ENCODE measurements at regions not wholly inside any gene's neighbourhood (a gene's known extent, or its start where the extent isn't known, plus 50 kb on each side); places are given as distances from the start of the nearest gene placed in this dataset.

DNA sequence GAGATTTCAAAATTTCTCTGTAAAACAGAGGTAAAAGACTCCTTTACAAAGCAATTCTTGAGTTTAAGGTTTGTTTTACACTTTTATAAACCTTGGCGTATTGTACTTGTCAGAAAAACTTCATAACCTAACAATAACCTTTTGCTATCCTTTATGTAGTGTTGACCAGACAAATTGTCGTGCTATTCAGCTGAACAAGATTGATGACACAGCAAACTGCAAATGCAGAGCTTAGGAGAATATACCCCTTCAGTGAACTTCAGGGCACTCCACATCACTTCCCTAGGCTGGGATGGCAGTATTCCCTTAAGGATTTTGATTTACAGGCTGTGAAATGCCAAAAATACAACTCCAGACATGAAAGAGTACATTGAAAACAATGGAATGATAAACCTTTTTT, 89.2 kb upstream of the CDH18 start:
- no peak for ATAC-seq
- TF ChIP-seq RARB (CRISPR knock-in tag; IDR thresholded peaks at IDR 0.05) (no peak), ZFP30 (CRISPR knock-in tag; IDR thresholded peaks at IDR 0.05) (no peak), TCF4 (CRISPR knock-in tag; IDR thresholded peaks at IDR 0.05; ENCODE audit: borderline replicate concordance) (no peak), ISL1 (CRISPR knock-in tag; IDR thresholded peaks at IDR 0.05) (no peak), OSR1 (CRISPR knock-in tag; IDR thresholded peaks at IDR 0.05) (no peak), SNAI2 (CRISPR knock-in tag; IDR thresholded peaks at IDR 0.05) (no peak), ZNF565 (CRISPR knock-in tag; conservative IDR thresholded peaks at IDR 0.05; ENCODE audit: low read depth) (no peak), TOX (CRISPR knock-in tag; IDR thresholded peaks at IDR 0.05; ENCODE audit: borderline replicate concordance) (no peak), GLIS3 (CRISPR knock-in tag; IDR thresholded peaks at IDR 0.05) (no peak)
- TF ChIP-seq, protein P1, sequence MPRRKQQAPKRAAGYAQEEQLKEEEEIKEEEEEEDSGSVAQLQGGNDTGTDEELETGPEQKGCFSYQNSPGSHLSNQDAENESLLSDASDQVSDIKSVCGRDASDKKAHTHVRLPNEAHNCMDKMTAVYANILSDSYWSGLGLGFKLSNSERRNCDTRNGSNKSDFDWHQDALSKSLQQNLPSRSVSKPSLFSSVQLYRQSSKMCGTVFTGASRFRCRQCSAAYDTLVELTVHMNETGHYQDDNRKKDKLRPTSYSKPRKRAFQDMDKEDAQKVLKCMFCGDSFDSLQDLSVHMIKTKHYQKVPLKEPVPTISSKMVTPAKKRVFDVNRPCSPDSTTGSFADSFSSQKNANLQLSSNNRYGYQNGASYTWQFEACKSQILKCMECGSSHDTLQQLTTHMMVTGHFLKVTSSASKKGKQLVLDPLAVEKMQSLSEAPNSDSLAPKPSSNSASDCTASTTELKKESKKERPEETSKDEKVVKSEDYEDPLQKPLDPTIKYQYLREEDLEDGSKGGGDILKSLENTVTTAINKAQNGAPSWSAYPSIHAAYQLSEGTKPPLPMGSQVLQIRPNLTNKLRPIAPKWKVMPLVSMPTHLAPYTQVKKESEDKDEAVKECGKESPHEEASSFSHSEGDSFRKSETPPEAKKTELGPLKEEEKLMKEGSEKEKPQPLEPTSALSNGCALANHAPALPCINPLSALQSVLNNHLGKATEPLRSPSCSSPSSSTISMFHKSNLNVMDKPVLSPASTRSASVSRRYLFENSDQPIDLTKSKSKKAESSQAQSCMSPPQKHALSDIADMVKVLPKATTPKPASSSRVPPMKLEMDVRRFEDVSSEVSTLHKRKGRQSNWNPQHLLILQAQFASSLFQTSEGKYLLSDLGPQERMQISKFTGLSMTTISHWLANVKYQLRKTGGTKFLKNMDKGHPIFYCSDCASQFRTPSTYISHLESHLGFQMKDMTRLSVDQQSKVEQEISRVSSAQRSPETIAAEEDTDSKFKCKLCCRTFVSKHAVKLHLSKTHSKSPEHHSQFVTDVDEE (CRISPR knock-in tag; IDR thresholded peaks at IDR 0.05), result no peak

DNA sequence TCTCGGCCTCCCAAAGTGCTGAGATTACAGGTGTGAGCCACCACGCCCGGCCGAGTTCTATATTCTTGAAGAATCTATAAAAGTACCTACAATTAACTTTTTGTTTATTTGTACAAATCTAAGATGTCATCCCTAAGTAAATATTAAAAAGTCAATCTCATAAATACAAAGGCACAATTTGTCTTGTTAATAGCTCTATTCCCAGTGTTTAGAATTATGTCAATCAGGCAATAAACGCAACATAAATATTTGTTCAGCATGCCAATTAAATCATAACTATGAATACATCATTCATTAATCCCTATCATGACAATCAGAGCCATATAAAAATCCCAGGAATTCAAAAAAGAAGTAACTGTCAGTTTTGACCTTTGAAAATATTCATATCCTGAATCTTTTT, 68.9 kb upstream of the CDH18 start:
- ATAC-seq, result no peak
- no peak for TF ChIP-seq BACH2 (CRISPR knock-in tag; IDR thresholded peaks at IDR 0.05; ENCODE audit: borderline replicate concordance)
- TF ChIP-seq ZNF8 (CRISPR knock-in tag; IDR thresholded peaks at IDR 0.05), result no peak
- no peak for TF ChIP-seq ISL1 (CRISPR knock-in tag; IDR thresholded peaks at IDR 0.05)
- TF ChIP-seq, protein P1 (CRISPR knock-in tag; IDR thresholded peaks at IDR 0.05), result no peak
- no peak for TF ChIP-seq SNAI2 (CRISPR knock-in tag; IDR thresholded peaks at IDR 0.05)

DNA sequence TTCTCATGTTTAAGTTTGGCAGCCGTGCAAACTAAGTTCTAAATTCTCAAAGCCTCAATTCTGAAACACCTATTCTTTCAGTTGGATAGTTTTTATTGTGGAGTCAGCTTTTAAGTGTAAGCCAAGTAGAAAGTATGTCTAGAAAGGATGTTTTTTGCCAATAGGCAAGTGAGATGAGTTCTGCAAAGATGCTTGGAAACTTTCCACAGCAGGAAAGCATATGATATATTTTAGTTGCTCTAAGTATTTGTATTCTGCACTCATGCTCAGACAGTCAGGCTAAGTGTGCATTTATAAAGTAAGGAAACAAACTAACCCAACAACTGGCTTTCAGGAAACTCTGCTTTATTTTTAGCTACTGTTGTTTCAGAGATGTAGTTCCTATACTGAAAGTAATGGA, 67.3 kb upstream of the CDH18 start:
- no peak for ATAC-seq

DNA sequence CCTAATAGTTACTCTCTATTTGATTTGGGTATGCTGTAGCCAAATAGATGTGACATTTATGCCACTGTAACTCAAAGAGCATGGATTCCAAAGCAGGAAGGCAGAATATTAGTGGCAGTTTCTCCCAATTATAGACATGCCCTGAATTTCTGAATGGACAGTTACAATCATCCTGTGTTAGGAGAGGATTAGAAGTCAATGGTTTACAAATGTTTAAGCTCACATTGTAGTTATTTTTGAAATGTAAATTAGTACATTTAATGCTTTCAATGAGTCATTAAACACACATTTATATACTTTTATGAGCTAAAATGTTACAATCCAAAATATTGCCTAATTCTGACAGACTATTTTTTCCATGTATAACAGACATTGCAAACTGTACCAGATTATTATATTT, 62.3 kb upstream of the CDH18 start:
- ATAC-seq, result no peak
- no peak for TF ChIP-seq TOX (CRISPR knock-in tag; IDR thresholded peaks at IDR 0.05; ENCODE audit: borderline replicate concordance)
- TF ChIP-seq ZFP3 (CRISPR knock-in tag; IDR thresholded peaks at IDR 0.05), result no peak
- no peak for TF ChIP-seq SNAI2 (CRISPR knock-in tag; IDR thresholded peaks at IDR 0.05)
- TF ChIP-seq ZNF70 (CRISPR knock-in tag; IDR thresholded peaks at IDR 0.05), result no peak
- no peak for TF ChIP-seq ZNF8 (CRISPR knock-in tag; IDR thresholded peaks at IDR 0.05)
- TF ChIP-seq ZC3H10 (CRISPR knock-in tag; IDR thresholded peaks at IDR 0.05), result no peak
- TF ChIP-seq BACH2 (CRISPR knock-in tag; IDR thresholded peaks at IDR 0.05; ENCODE audit: borderline replicate concordance), result no peak
- no peak for TF ChIP-seq CSDC2 (CRISPR knock-in tag; IDR thresholded peaks at IDR 0.05)
- no peak for TF ChIP-seq RARB (CRISPR knock-in tag; IDR thresholded peaks at IDR 0.05)

More for the DNA sequence above, 67.3 kb upstream of the CDH18 start:
- TF ChIP-seq TOX (CRISPR knock-in tag; IDR thresholded peaks at IDR 0.05; ENCODE audit: borderline replicate concordance) (no peak), ZNF70 (CRISPR knock-in tag; IDR thresholded peaks at IDR 0.05) (no peak), BACH2 (CRISPR knock-in tag; IDR thresholded peaks at IDR 0.05; ENCODE audit: borderline replicate concordance) (no peak), ZNF565 (CRISPR knock-in tag; conservative IDR thresholded peaks at IDR 0.05; ENCODE audit: low read depth) (no peak)

DNA sequence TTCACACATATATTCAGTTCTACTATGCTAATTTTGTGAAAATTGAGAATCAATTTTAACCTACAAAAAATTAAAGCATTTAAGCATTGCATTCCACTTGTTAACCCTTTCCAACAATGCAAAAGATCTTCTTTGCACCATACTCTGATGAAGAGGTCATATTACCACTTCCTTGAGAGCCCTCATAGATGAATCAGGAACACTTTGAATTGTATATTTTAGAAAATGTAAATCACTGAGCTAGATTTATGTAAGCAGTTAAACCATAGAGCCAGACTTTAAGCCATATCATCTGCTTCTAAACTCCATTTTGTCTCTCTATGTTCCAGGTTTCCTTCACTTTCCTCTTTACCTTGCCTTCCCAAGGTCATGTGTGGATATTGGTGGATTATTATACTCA, 56.5 kb upstream of the CDH18 start:
- no peak for ATAC-seq
- TF ChIP-seq ZFP30 (CRISPR knock-in tag; IDR thresholded peaks at IDR 0.05) (no peak), OSR1 (CRISPR knock-in tag; IDR thresholded peaks at IDR 0.05) (no peak), ZNF70 (CRISPR knock-in tag; IDR thresholded peaks at IDR 0.05) (no peak), TOX (CRISPR knock-in tag; IDR thresholded peaks at IDR 0.05; ENCODE audit: borderline replicate concordance) (no peak), BACH2 (CRISPR knock-in tag; IDR thresholded peaks at IDR 0.05; ENCODE audit: borderline replicate concordance) (no peak), ZNF565 (CRISPR knock-in tag; conservative IDR thresholded peaks at IDR 0.05; ENCODE audit: low read depth) (no peak), ARNTL (CRISPR knock-in tag; IDR thresholded peaks at IDR 0.05; ENCODE audit: borderline replicate concordance, low read depth) (no peak), ZC3H10 (CRISPR knock-in tag; IDR thresholded peaks at IDR 0.05) (no peak), PPARA (CRISPR knock-in tag; IDR thresholded peaks at IDR 0.05; ENCODE audit: borderline replicate concordance) (no peak), ISL1 (CRISPR knock-in tag; IDR thresholded peaks at IDR 0.05) (no peak), ZFP3 (CRISPR knock-in tag; IDR thresholded peaks at IDR 0.05) (no peak), TCF4 (CRISPR knock-in tag; IDR thresholded peaks at IDR 0.05; ENCODE audit: borderline replicate concordance) (no peak), SNAI2 (CRISPR knock-in tag; IDR thresholded peaks at IDR 0.05) (no peak), CSDC2 (CRISPR knock-in tag; IDR thresholded peaks at IDR 0.05) (no peak), ESRRG (CRISPR knock-in tag; IDR thresholded peaks at IDR 0.05) (no peak), ZNF8 (CRISPR knock-in tag; IDR thresholded peaks at IDR 0.05) (no peak)
- TF ChIP-seq, protein P2, sequence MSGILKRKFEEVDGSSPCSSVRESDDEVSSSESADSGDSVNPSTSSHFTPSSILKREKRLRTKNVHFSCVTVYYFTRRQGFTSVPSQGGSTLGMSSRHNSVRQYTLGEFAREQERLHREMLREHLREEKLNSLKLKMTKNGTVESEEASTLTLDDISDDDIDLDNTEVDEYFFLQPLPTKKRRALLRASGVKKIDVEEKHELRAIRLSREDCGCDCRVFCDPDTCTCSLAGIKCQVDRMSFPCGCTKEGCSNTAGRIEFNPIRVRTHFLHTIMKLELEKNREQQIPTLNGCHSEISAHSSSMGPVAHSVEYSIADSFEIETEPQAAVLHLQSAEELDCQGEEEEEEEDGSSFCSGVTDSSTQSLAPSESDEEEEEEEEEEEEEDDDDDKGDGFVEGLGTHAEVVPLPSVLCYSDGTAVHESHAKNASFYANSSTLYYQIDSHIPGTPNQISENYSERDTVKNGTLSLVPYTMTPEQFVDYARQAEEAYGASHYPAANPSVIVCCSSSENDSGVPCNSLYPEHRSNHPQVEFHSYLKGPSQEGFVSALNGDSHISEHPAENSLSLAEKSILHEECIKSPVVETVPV (CRISPR knock-in tag; IDR thresholded peaks at IDR 0.05), result no peak
- TF ChIP-seq, protein P1 (CRISPR knock-in tag; IDR thresholded peaks at IDR 0.05), result no peak
- TF ChIP-seq, protein P3, sequence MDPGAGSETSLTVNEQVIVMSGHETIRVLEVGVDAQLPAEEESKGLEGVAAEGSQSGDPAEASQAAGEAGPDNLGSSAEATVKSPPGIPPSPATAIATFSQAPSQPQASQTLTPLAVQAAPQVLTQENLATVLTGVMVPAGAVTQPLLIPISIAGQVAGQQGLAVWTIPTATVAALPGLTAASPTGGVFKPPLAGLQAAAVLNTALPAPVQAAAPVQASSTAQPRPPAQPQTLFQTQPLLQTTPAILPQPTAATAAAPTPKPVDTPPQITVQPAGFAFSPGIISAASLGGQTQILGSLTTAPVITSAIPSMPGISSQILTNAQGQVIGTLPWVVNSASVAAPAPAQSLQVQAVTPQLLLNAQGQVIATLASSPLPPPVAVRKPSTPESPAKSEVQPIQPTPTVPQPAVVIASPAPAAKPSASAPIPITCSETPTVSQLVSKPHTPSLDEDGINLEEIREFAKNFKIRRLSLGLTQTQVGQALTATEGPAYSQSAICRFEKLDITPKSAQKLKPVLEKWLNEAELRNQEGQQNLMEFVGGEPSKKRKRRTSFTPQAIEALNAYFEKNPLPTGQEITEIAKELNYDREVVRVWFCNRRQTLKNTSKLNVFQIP (CRISPR knock-in tag; IDR thresholded peaks at IDR 0.05; ENCODE audit: borderline replicate concordance, low read depth), result no peak

Data from SK-N-SH treated with all-trans-retinoic acid at 6 μM for 48 hours (cell line).